Activated CD8-positive, alpha-beta memory T cell treated with anti-CD3 and anti-CD28 coated beads for 4 hours (primary cell): ENCODE measurements at regions not wholly inside any gene's neighbourhood (a gene's known extent, or its start where the extent isn't known, plus 50 kb on each side); places are given as distances from the start of the nearest gene placed in this dataset.

Experiments used
- DNase-seq, 2 donors: peaks; one replicate each; pipeline ENCODE4 v3.0.0-alpha.2; 2020; ENCODE audit warnings: low read depth in 2 of 2

DNA sequence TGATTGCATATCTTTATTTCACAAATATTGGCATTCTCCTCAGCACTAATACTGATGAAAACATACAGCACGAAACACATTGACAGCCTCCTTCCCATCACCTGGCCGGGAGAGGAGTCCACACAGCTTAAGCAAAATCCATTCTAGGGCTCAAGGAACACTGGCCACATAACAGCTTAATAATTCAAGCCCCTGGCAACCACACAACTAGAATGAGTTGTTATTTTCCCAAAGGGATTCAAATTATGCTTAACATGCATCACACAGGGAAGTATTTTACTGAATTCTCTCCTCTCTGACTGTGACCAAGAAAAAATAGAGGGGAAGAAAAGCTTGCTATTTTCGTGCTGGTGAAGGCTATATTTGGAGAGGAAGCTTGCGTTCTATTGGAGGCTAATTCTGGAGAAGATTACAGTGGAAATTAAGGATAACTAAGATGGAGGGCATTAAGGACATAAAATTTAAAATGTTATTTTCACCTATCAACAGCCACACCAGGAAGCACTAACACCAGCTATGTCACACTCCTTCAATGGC, 198.5 kb downstream of the ADGRG6 start:
- DNase-seq, result no peak

DNA sequence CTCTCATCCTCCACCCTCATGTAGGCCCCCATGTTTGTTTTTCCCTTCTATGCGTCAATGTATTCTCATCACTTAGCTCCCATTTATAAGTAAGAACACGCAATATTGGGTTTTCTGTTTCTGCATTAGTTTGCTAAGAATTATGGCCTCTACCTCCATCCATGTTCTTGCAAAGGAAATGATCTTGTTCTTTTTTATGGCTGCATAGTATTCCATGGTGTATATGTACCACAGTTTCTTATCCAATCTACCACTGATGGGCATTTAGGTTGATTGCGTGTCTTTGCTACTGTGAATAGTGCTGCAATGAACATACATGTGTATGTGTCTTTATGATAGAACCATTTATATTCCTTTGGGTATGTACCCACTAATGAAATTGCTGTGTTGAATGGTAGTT, 200.0 kb downstream of the ADGRG6 start:
- no peak for DNase-seq

DNA sequence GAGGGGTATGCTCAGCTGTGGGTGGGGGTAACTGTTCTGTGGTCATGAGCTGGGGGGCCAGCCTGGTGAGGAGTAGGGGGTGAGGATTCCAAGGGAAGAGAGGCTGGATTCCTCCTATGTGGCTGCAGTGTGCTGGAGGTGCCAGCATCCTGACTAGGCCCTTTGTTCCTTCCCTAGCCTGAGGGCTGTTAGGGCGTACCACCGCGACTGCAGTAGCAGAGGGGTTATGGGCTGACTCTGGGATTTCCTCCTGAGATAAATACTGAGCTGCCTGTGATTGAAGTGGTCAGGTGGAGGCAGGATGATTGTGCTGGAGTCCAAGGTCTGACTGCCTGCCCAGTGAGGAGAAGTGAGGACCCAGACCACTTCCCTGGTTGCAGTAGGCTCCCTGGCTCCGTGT, 205.3 kb downstream of the ADGRG6 start:
- DNase-seq, result no peak

DNA sequence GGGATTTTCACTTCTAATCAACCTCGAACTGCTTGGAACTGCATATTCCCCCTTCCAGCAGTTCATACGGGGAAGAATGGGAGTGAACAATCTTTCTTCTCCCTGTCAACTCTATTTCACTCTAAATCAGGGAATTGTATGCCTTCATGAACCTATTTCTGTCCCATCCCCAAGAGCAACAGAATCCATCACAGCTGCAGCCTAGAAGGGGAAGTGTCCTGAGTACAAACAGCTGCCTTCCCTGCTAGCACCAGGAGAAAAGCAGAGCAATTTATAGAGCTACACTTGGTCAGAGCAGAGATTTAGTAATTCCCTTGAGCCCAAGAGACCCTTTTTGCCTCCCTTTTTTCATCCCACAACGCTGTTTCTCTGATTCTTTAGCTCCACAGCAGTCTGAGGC, 208.4 kb downstream of the ADGRG6 start:
- DNase-seq, result no peak

DNA sequence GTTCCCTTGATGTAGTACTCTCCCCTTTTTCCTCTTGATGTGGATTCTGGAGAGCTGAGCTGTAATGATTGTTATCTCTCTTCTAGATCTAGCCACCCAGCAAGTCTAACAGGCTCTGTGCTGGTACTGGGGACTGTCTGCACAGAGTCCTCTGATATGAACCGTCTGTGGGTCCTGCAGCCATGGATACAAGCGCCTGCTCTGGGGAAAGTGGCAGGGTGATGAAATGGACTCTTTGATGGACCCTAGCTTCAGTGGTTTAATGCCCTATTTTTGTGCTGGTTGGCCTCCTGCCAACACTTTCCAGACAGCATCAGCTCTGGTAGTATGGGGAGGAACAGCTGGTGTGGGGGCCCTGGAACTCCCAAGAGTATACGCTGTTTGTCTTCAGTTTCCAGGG, 216.3 kb downstream of the ADGRG6 start:
- DNase-seq, result no peak

DNA sequence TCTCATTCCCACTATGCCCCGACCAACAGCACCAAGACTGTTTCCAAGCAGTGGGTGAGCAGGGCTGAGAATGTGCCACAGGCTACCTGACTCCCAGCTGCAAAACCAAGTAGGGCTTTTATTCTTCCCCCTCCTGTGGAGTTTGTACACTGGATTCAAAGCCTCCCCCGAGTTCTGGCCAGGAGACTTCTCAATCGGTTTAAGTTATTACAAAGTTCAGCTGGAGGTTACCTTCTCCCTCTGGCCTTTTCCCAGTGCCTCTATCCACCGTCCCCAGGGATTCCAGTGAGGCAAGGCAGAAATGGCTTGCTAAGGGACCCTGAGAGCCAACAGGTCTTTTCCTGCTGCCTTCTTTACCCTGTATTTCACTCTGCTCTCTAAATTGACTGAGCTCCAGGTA, 217.0 kb downstream of the ADGRG6 start:
- no peak for DNase-seq

DNA sequence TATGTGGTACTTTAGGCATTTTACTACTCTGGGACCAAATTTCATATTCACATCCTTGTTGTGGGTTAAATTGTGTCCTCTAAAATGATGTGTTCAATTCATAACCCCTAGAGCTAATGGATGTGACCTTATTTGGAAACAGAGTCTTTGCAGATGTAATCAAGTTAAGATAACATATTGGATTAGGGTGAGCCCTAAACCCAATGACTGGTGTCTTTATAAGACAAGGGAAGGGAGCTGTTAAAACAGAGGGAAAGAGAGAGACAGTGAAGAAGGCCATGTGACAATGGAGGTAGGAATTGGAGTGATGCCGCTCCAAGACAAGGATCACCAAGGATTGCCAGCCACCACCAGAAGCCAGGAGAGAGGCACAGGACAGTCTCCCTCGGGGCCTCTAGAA, 220.0 kb downstream of the ADGRG6 start:
- DNase-seq, result no peak

DNA sequence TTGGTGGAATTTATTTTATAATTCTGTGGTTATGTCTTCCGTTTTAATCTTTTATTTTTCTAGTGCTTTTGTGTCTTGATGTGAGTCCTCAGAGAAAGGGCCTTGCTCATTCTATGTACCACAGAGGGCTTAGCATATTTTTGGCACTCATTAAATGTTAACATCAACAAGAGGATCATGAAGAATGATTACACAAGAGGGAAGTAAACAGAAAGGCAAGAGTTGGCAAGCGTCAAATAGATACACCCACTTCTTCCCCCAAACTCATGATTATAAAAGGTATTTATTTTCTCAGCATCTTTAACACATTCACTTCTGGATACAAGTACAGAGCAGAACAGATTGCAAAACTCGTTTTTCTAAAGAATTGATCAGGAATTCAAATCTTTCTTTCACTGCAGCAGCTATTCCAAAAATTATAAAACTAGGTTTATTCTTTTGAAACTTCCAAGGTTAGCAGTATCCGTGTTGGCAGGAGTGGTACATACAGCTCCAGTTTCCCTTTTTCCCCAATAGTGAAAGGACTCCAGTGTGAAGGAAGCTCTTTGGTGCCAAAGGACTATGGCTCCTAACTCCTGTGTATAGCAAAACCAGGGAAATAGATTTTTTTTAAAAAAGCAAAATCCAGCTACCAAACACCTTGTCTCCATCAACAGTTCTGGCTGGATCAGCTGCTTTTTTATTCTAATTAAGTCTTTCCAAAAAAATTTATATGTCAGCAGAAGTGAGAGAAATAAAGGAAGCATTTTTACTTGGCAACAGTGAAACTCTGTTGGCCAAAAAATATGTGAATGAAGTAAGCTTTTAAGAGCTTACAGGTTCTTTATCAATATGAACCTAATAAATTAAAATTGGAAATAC, 221.9 kb downstream of the ADGRG6 start:
- DNase-seq, result no peak

DNA sequence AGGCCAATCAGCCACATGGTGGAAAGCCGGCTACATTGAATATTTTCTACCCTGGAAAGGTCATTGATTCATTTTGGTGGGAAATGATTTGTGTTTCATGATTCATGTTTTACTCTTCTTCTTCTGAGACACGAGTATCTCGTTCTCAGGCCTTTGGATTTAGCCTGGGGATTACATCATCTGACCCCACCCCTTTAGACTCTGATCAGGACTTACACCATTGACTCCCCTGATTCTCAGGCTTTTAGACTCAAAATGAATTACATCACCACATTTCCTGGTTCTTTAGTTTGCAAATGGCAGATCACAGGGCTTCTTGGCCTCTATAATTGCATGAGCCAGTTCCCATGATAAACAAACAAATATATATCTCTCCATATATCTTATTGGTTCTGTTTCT, 228.8 kb downstream of the ADGRG6 start:
- DNase-seq, result no peak

DNA sequence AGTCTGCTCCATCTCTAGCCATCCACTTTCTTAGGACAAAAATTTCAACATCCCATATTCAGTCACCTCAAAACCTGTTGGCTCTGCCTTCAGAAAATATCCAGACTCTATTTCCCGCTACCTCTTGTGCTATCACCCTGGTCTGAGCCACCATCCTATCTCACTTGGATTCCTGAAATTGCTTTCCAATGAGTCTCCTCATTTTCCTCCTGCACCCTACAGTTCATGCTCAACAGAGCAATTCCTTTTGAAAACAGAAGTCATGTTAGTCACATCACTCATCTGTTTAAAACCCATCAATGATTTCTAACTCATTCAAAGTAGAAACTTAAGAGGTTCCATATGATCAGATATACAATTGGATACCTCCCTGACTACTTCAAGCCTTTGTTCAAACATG, 229.9 kb downstream of the ADGRG6 start:
- DNase-seq, result no peak

DNA sequence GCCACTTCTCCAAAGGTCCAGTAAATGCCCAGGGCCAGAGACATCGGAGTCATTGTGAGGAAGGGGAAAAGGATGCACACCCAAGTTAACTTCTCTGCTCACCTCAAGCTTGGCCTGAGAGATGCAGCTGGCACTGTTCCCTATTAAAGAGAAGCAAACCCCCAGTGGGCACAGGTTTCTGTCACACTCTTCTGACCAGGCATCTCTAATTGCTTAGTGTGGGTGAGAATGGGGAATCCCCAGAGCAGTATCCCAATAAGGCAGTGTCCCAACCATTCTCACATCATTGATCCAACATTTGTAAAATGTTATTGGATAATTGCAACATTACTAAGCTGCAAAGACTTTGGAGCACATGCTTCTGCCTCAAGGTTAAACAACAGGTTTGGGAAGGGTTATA, 232.3 kb downstream of the ADGRG6 start:
- no peak for DNase-seq

DNA sequence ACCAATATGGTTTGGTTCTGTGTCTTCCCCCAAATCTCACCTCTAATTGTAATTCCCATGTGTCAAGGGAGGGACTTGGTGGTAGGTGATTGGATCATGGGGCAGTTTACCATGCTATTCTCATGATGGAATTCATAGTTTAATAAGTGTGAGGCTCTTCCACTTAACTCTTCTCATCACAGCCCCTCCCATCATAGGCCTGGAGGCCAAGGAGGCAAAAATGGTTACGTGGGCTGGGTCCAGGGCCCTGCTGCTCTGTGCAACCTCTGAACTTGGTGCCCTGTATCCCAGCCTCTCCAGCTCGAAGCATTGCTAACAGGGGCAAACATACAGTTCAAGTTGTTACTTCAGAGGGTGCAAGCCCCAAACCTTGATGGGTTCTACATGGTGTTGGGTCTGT, 232.7 kb downstream of the ADGRG6 start:
- no peak for DNase-seq

DNA sequence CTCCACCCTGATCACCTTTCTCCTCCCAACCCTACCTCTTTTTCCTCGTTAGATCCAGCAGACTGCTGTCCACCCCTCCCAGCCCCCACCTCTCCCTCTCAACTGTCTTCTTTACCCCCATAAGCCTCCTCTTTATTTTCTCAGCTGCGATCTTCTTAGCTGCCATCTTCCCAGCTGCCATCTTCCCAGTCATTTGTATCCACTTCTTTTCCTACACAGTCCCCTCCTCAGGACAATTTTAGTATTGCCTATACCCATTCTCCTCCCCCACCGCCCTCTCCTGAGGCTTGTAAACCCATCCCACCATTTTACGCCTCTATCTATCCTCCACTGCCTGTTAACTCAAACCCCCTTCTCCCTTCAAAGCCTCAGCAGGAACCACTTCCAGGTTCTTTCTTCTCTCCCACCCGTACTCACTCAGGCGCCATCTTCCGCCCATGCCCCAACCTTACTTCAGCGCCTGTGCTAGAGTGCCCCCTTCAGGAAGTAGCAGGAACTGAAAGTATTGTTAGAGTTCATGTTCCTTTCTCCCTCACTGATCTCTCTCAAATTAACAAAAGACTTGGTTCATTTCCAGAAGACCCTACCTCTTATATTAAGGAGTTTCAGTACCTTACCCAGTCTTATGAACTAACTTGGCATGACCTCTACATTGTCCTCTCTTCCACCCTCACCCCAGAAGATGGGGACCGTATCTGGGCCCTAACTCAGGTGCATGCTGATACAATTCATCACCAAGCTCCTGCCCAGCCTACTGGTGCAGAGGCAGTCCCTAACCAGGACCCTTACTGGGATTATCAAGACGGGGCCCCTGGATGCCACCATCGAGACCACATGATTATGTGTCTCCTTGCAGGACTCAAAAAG, 236.0 kb downstream of the ADGRG6 start:
- no peak for DNase-seq

DNA sequence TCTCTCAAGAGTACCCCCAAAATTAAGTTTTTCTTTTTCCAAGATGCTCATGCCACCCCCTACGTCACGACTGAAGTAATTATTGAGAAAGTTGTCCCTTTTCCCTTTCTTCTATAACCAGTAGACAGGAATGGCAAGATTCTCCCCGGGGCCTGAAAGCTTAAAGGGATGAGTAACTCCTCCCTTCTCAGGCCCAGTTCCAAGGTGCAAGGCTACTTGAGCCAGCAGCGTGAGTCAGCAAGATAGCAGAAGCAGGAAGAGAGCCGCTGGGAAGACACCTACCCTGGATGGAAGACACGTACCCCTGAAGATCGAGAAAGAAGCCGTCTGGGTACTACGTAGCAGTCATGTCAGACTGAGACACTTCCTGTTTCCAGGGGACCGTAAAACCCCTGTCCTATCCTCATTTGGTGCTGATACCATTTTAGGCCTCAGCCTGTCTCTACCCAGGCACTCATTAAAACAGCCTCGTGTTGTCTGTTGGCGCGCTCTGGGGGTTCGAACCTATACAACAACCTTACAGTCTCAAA, 241.0 kb downstream of the ADGRG6 start:
- DNase-seq, result no peak

DNA sequence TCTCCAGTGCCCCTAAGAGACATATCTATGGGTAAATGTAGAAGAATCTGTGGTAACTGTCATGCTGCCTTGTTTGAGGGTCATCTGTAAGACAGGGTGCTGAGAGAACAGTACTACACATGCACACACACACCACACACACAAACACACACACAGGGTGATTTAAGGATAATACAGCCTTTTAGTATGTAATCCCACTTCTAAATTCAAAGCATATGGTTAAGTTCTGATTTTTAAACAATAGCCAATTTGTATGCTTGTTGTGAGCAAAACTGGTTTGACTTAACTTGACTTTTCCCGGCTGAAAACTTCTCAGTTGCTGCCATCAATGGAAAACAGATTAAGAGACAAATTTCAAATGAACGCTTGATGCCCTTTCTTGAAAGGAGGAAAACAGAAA, 241.8 kb downstream of the ADGRG6 start:
- no peak for DNase-seq

DNA sequence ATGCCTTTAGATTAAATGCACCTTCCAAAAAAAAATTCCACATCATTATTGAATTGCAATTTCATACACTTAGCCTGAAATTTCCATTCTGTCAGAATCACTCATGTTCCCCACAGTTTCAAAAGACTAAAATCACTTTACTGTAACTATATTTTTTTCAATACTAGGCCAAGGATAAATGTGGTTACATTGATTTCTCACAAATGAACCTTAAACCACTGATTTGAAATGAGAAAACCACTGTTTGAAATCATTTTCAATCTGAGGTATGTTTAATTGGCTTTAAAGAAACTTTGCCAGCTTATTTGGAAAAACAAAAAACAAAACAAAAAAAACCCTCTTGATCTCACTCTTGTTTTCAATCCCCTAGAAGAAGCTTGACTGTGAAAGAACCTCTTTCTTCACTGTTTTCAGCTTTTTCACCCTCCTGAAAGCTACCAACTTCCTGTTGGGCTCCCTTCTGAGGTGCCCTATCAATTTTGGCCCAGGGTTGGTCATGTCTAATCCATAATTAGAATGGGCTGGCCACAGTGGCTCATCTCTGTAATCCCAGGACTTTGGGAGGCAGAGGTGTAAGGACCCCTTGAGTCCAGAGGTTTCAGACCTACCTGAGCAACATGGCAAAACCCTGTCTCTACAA, 242.5 kb downstream of the ADGRG6 start:
- DNase-seq, result no peak

DNA sequence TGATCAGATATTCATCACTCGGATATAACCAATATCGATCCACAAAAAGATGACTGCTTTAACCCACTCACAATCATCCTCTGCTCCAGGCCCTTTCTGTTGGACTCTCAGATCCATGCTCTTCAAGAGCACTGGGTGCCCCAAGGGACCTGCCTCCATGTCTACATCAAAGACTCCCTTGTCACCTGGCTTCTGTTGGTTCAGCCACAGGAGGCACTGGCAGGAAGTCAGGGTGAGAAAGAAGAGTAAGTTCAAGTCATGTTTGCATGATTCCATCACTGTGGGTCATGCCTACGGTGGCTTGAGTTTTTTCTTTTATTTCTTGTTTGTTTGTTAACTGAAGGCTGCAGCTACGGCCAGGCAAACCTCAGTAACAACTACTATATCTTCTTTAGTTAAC, 243.3 kb downstream of the ADGRG6 start:
- no peak for DNase-seq

DNA sequence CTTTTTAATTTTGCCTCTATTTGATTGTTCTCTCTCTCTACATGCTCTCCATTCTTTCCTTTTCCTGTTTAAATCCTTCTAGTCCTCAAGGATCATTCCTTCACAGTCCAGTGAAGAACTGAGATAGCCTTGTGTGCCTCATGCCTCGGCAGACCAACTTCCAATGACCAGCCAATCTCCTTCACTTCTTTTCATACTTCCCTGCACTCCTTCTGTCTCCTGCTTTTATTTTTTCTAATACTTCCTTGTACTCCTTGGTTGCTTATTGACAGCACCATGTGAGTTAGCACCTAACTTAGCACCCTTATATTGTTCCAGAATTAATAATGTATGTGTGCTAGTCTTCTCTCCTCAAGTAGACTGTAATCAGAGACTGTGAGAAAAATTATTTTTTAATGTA, 246.8 kb downstream of the ADGRG6 start:
- DNase-seq, result no peak

DNA sequence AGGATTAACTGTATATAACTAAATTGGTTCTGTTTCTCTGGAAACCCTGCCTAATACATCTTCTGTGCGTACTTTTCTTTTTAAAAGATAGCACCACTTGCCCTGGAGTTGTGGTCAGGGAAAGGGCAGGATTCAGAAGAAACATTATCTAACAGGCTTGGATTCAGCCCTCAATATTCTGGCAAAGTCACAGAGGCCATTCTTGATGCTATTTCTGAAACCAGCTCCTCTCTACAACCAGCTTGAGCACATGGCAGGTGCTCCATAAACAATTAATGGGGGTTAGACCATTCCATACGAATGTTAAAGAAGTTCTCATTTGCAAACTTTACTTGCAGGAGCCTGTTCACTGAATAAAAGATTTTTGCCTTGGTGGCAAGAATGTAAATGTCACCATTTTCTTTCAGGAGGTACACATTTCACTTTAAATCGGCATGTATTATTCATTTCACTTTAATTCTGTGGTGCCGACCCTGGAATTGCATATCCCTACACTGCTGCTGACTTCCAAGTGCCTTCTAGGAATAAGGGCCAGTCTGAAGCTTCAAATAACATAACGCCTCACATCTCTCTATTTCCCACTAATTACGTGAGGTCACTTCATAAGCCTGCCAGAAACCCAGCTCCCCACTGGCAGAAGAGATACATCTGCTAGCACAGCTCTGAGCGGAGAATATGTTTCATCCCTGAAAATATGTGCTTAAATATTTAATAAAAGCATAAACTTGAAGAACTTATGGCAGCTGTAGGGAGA, 248.7 kb downstream of the ADGRG6 start:
- no peak for DNase-seq

DNA sequence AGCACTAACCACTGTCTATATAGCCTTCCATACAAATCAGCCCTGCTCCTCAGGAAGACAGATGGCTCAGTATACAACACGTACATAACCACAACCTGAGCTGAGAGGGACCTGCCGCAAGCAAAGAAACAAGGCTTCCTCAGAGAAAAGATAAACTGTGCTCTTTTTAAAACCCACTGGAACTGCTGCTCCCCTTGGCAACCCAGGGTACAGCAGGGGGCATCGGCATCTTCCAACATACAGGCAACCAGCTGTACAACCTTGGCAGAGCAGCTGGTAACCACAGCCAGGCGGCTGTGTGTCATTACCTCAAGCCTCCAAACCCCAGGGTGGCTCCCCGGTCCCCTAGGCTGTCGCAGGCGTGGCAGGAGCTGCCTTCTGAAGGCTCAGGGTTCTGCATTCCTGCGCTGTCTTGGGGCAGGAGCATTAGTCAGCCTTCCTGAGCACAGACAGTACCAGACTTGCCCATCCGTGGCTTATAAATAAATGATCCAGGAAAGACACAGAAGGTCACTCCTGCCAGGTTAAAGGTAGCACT, 249.5 kb downstream of the ADGRG6 start:
- peak; percentile 12 to 17 for DNase-seq

DNA sequence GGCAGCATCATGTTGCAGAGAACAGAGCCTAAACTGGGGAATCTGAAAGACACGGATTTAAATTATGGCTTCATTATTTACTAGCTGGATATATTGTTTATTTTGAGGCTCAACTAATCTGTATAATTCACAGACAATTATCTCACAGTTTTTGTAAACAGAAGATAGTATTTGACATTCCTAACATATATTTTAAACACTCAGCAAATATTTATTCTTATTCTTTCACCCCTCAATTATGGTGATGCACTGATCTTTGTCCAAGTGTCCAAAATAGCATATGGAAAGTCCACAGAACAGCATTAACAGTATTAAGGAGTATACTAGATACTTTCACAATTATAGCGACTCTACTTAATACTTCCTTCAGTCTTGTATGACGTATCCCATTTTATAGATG, 257.0 kb downstream of the ADGRG6 start:
- no peak for DNase-seq
